Ammon's horn (tissue), 1 donor: ENCODE measurements at regions not wholly inside any gene's neighbourhood (a gene's known extent, or its start where the extent isn't known, plus 50 kb on each side); places are given as distances from the start of the nearest gene placed in this dataset.
"Not testable (repeated sequence)": the region's sequence is repeated elsewhere in the genome, so short reads cannot be mapped to it uniquely, and the experiment has no call there.

Experiments
- DNase-seq: peaks from one replicate; pipeline ENCODE4 v3.0.0-alpha.2; 2016; ENCODE audit warnings: low spot score

- not testable (repeated sequence) for DNase-seq
Measured at GRCh38 chr16:29218649-29219048, 187.9 kb downstream of the NPIPB11 start.

- DNase-seq: not testable (repeated sequence)
Measured at GRCh38 chr16:29218171-29218570, 188.3 kb downstream of the NPIPB11 start.

DNA sequence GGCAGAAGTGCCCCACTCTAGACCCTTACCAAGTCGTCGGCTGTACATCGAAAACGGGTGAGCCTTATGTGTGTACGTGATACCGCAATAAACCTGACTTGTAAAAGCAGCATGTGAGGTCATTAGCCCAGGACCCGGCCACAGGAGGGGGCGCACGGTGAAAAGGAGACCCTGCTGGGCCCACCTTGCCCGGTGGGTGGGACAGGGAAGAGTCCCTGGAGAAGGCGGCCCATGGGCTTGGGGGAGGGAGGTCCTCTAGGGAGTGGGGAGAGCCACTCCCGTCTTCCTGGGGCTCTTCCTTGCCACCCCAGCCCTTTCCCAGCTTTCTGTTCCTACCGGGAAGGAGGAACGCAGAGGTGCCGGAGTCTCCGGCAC lies 188.8 kb downstream of the NPIPB11 start:
- not testable (repeated sequence) for DNase-seq

DNA sequence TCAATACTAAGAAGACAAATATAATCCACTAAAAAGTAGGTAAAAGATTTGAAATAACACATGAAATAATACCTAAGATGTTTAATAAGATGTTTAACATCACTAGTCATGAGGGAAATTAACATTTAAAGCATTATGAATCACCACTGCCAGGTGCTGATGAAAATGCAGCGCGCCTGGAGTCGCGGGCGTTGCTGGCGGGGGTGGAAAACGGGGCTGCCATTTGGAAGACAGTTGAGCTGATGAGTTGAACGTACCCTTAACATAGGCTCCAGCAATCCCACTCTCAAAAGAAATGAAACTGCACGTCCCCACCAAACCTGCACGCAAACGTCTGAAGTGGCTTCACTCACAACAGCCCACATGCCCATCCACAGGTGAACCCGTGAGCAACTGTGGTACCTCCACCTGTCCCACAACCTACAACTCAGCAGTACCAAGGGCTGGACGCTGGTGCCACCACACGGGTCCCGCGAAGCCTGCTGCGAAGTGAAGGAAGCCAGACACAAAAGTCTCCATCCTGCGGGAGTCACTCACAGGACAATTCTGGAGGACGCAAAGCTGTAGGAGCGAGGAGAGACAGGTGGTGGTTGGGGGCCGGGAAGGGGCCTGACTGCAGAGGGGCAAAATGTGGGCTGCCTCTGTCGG lies 189.3 kb downstream of the NPIPB11 start:
- DNase-seq: not testable (repeated sequence)

- DNase-seq: not testable (repeated sequence)
Measured at GRCh38 chr16:29213770-29214169, 192.7 kb downstream of the NPIPB11 start.

GRCh38 chr16:29213251-29213650 lies 193.3 kb downstream of the NPIPB11 start:
- DNase-seq: not testable (repeated sequence)

DNA sequence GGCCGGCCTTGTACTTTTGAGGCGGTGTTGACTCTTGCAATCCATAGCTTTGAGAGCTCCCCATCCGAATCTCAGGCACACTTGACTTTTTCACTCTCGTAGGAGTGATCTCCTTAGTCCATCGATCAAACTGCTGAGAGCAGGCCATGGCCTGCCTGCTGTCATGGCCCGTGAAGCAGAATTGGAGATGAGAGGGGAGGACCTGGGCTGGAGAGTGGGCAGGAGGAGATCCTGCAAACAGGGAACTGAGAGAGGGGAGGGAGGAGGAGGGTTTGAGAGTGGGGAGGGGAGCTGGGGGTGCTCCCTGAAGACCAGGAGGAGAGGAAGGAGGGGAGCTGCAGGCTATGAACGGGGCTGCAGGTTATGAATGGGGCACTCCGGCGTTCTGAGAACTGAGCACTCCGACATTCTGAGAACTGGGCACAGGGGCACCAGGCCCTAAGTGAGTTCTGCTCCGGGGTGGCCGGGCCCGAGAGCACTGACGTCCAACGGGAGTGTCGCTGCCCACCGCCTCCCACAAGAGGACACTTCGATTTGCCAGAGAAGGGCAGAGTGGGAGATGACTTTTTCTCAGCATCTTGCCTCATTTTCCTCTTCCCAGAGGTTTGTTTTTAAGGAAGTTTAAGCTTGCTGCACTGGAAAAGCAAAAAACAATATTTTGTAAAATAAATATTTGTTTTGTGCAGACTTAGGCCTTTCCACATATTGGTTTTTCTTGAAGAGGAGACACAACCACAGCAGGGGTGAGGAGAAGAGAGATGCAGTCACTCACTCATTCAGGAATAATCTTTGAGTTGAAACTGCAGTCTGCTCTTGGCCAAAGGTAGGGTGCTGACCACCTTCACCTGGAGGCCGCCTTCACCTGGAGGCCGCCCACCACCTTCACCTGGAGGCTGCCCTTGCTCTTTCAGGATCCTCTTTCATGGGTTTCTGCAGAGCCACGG lies 194.2 kb downstream of the NPIPB11 start:
- DNase-seq: not testable (repeated sequence)

DNA sequence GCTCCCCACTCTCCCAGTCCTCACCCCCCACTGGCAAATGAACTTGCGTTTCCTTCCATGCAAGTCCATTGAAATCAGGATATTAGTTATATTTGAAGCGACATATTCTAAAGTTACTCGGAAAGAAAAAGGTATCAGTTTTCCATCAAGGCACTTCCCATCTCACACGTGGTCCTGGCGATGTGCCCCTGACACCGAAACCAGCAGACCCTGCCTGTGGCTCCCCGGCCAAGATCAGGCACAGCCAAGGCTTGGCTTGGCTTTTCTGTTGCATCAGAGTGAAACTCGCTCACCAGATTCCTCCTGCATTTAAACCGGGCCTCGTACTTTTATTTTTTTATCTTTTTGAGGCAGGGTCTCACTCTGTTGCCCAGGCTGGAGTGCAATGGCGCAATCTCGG lies 195.1 kb downstream of the NPIPB11 start:
- not testable (repeated sequence) for DNase-seq

GRCh38 chr16:29210299-29211150 lies 196.0 kb downstream of the NPIPB11 start:
- DNase-seq: not testable (repeated sequence)

GRCh38 chr16:29206120-29206519 lies 200.4 kb downstream of the NPIPB11 start:
- DNase-seq: not testable (repeated sequence)

DNA sequence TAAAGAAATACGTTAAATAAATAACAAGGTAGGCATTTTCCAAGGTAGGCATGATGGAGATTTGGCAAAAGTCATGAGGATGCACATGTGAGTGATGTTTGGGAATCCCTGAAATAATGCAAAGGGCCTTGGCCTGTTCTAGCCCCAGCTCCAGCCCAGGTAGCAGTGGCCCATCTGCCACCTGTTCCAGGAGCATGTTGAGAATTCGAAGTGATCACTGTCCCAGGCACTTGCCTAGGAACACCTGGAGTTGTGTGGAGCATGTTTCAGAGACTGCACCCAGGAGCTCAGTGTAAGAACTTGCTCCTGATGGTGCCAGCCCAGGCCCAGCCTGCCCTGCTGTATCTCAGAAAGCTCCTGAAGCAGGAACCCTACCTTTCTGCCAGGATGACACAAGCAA lies 201.4 kb downstream of the NPIPB11 start:
- DNase-seq: not testable (repeated sequence)

- no peak for DNase-seq
Measured at GRCh38 chr16:29204806-29205135, 201.7 kb downstream of the NPIPB11 start.

- DNase-seq: not testable (repeated sequence)
Measured at GRCh38 chr16:29203933-29204805, 202.3 kb downstream of the NPIPB11 start.

DNA sequence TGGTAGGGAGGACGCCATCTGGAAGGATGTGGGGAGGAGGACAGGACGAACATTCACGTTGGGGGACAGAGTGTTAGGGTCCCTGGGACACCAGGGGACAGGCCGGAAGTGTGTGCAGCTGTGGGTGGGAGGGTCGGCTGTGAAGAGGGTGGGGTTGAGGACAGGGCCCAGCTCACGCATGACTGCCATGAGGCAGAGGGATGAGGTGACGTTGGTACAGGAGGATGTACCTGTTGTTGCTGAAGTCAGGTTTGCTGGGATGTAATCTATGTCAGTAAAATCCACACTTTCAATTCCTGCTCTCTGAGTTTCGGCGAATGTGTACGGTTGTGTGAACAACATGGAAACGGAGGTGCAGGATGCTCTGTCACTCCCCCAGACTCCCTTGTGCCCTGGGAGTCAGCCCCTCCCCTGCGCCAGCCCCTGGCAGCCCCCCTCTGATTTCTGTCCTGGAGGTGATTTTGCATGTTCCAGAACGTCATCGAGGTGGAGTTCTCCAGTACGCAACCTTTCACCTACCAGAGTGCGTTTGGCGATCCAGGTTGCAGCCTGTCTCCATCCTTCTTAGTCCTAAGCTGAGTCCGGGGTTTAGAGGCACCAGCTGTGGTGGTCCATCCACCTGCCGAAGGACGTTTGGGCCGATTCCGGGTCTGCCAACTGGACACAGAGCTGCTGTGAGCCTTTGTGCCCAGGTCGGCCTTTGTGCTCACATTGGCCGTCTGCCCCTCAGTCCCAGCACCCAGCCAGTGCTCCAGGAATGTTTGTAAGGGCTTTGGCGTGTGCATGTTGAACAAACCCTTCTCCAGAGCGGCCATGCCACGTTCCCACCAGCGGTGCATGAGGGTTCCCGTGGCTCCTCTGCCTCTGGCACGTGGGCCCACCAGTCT lies 203.2 kb downstream of the NPIPB11 start:
- not testable (repeated sequence) for DNase-seq

GRCh38 chr16:29202642-29203041 lies 203.9 kb downstream of the NPIPB11 start:
- DNase-seq: not testable (repeated sequence)

DNA sequence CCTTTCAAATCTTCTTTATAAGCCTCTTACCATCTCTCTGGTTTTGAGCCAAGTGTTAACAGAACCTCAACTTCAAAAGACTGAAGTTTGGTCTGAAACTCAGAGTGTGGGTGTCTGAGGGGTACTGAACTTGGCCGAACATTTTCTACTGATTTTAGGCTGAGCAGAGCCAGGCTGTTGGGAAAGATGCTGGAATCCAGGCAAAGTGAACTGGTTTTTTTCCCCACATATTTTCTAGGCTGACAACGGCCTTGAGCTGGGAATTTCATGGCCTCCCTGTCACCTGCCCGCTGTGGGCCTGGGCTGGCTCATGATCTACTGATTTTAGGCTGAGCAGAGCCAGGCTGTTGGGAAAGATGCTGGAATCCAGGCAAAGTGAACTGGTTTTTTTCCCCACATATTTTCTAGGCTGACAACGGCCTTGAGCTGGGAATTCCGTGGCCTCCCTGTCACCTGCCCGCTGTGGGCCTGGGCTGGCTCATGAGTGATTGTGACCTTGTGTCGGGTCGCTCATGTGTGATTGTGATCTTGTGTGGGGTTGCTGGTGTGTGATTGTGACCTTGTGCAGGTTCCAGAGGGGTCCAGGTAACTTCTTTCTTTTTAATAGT lies 204.4 kb downstream of the NPIPB11 start:
- DNase-seq: not testable (repeated sequence)

DNA sequence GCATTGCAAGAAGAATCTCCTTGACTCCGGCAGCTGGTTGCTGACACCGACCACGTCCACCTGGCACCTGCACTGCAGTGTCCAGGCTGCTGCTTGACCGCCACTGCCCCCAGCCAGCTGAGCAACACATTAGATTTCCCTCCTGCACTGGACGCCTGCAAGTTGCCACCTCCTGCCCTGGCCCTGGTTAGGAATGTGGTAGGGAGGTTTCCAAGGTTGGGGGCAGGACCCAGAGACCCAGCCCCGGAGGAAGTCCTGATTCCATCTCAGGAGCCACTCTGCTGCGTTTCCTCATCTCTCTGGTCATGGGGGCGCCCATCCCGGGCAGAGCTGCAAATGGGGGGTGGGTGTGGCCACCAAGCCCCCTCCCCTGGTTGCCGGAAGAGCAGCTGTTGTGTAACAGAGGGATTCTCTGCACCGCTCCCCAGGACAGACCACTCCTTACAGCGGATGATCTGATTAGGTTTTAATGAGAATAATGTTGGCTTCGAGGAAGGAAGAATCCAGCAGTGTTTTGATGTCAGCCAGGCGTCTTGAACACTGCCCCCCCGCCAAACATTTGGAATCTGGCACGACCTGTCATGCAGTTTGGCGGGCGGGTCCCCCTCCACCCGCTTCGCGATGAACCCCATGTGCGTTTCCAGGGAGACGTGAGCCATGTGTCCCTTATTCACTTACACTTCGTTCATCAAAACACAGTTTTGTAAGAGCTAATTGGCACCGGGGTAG lies 205.1 kb downstream of the NPIPB11 start:
- DNase-seq: peak; percentile 72

DNA sequence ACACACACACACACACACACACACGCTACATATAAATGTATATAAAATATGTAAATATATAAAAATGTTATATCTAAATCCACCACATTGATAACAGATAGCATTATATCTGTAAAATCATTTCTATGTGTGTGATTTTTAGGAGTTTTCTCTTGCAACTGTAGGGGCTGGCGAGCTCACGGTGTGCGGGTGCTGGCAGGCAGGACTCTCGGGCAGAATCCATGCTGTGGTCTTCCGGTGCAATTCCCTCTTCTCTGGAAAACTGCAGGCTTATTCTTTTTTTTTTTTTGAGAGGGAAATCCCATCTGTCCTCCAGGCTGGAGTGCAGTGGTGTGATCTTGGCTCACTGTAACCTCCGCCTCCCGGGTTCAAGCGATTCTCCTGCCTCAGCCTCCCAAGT lies 205.8 kb downstream of the NPIPB11 start:
- not testable (repeated sequence) for DNase-seq

DNA sequence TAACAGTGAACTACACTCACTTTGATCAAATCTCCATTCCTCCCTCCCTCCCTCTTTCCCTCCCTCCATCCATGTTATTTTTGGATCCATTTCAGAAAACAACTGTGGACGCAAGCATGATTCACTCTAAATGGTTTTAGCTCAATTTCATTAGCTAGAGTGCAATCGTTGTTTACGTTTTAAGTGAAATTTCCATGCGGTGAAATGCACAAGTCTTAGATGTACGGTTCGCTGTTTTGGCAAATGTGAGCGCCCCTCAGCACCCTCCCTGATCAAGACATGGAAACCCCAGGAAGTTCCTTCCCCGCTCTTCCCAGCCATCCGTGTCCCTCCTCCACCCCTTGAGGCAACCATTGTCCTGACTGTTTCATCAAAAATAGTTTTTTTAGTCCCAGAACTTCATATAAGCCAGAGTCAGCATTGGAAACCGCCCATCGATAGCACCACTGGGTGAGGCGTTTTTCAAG lies 206.3 kb downstream of the NPIPB11 start:
- not testable (repeated sequence) for DNase-seq
